Lower leg skin (tissue), 4 donors: ENCODE measurements at regions not wholly inside any gene's neighbourhood (a gene's known extent, or its start where the extent isn't known, plus 50 kb on each side); places are given as distances from the start of the nearest gene placed in this dataset.

Source experiments
- DNase-seq, 2 donors: peaks; one replicate each; pipeline ENCODE4 v3.0.0-alpha.2; 2019; ENCODE audit warnings: low spot score in 2 of 2
- H3K4me3 ChIP-seq: fragments of 200-600 bp; sonication (generic); 2 replicates; pipeline ENCODE4 v1.5.1; 2017; ENCODE audit warnings: mild to moderate bottlenecking, low read depth; ENCODE audit not compliant: poor library complexity, severe bottlenecking
- CTCF ChIP-seq, 3 donors: fragments of 450-650 bp; IDR thresholded peaks; one replicate each; pipeline ENCODE4 v1.5.1; 2016; ENCODE audit warnings: antibody characterized with exemption in 3 of 3, mild to moderate bottlenecking in 3 of 3, moderate library complexity in 2 of 3
- POLR2A ChIP-seq, 2 donors: fragments of 450-650 bp; IDR thresholded peaks; one replicate each; pipeline ENCODE4 v1.6.1; 2016 to 2017; ENCODE audit warnings: antibody characterized with exemption in 2 of 2, mild to moderate bottlenecking in 1 of 2, moderate library complexity in 1 of 2
- WGBS, 2 donors: methylation state at CpG; one replicate each; pipeline ENCODE4 v1.1.5; 2018; 5-methylcytosine and 5-hydroxymethylcytosine counted together
- intact Hi-C: fragments of 100-400 bp; cut with DNase I; formaldehyde crosslinking; loops from one replicate; pipeline ENCODE4 v1.15.0; 2023; ENCODE audit warnings: low total_unique reads

DNA sequence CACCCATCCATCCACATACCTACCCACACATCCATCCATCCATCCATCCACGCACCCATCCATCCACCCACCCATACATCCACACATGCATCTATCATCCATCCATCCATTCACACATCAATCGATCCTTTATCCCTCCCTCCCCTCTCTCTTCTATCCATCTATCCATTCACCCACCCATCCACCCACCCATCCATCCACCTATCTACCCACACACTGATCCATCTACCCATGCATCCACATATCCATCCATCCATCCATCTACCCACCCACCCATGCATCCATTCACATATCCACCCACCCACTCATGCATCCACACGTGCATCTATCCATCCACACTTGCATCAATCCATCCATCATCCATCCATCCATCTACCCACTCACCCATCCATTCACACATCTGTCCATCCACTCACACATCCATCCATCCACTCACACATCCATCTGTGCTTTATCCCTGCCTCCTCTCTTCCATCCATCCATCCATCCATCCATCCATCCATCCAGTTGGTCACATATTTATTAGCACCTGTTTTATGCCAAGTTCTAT, 366.1 kb downstream of the CTTN start:
- DNase-seq: no peak
- H3K4me3 ChIP-seq: no peak overlapping the region
- intact Hi-C loops: no loop called here
- TF ChIP-seq POLR2A (IDR thresholded peaks at IDR 0.05) (no peak), CTCF (IDR thresholded peaks at IDR 0.05) (no peak)
- 89% methylated on average over 3 of the region's 3 CpGs for WGBS, 2 donors

- TF ChIP-seq POLR2A (IDR thresholded peaks at IDR 0.05) (no peak), CTCF (IDR thresholded peaks at IDR 0.05) (no peak)
- H3K4me3 ChIP-seq: no peak overlapping the region
- intact Hi-C loops: no loop called here
- DNase-seq: no peak
- WGBS, 2 donors: 95 to 96% methylated on average over 8 of the region's 8 CpGs
These were observed 368.6 kb downstream of the CTTN start for GRCh38 chr11:70766901-70767300.

DNA sequence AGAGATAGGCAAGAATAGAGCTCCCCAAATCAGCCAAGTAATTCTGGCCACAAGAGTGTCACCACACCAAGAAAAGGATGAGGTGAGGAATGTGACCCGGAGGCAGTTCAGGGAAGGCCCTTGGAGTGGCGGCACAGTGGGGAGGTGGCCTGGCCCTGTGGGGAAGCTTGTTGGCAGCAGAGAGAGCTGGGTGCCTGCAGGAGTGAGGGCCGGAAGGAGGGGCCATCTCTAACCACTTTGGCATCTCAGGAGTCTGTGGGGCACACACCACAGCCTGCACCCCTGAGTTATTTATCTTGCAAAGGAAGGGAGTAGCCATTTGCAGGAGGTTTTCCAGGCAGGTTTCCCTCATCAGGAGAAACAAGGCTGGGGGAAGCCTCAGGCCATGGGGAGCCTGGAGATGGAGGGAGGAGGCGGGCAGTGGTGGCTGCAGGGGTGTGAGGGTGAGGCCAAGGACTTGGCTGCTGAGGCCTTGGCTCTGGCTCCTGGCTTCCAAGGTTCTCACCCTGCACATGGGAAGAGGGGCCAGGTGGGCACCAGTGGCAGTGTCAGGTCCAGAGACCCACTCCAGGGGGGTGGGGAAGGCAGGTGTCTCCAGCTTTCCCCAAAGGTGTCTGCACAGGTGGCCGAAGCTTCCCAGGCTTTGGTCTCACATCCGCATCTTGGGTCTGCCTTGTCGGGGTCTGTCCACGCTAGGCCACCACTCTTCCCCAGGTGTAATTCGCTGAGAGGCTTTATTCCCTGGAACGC, 370.2 kb downstream of the CTTN start:
- WGBS, 2 donors: 82 to 91% methylated on average over 10 of the region's 10 CpGs
- TF ChIP-seq POLR2A (IDR thresholded peaks at IDR 0.05) (no peak), CTCF (IDR thresholded peaks at IDR 0.05) (no peak)
- intact Hi-C loops: no loop called here
- DNase-seq: no peak
- no peak overlapping the region for H3K4me3 ChIP-seq

- intact Hi-C loops: no loop called here
- no peak for DNase-seq
- TF ChIP-seq CTCF (IDR thresholded peaks at IDR 0.05) (no peak), POLR2A (IDR thresholded peaks at IDR 0.05) (no peak)
- 79 to 86% methylated on average over 13 to 14 of the region's 14 CpGs for WGBS, 2 donors
- H3K4me3 ChIP-seq: no peak overlapping the region
These were observed 370.8 kb downstream of the CTTN start for GRCh38 chr11:70769106-70769505.

DNA sequence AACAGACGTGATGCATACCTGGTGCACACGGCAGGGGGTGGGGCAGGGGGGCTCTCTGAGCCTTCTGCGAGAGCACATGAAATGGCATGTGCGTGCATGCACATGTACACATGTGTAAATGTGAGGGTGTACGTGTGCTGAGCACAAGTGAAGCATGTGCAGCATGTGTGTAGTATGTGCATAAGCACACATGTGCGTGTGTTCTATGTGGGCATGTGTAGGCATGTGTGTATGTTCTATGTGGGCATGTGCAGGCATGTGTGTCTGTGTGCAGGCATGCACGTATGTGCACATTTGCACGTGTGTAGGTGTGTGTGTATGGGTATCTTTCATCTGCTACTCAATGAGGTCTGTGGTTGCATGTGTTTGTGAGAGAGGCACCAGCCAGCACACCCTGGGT, 371.2 kb downstream of the CTTN start:
- no peak overlapping the region for H3K4me3 ChIP-seq
- DNase-seq: no peak
- 82 to 85% methylated on average over 8 of the region's 8 CpGs for WGBS, 2 donors
- intact Hi-C loops: no loop called here
- TF ChIP-seq CTCF (IDR thresholded peaks at IDR 0.05): no peak
- no peak for TF ChIP-seq POLR2A (IDR thresholded peaks at IDR 0.05)
